ENCODE measurements at regions not wholly inside any gene's neighbourhood (a gene's known extent, or its start where the extent isn't known, plus 50 kb on each side); places are given as distances from the start of the nearest gene placed in this dataset.

GRCh38 chr1:25026730-25027450, 96.8 kb upstream of the RUNX3 start:
- TF ChIP-seq SIN3A (IDR thresholded peaks at IDR 0.05; ENCODE audit: borderline replicate concordance, insufficient read depth, low read depth, low read length) (no peak), CTCF (IDR thresholded peaks at IDR 0.05) (no peak), REST (IDR thresholded peaks at IDR 0.05; ENCODE audit: insufficient read depth in 1 of 2, low read depth in 2 of 2, low read length in 1 of 2) (no peak), POLR2AphosphoS5 (IDR thresholded peaks at IDR 0.05; ENCODE audit: low read depth, low read length) (no peak)
